HUDEP-2 (cell line): ENCODE measurements at regions not wholly inside any gene's neighbourhood (a gene's known extent, or its start where the extent isn't known, plus 50 kb on each side); places are given as distances from the start of the nearest gene placed in this dataset.

ENCODE experiments used
- DNase-seq, 76 experiments: peaks; one replicate each; lab custom pipeline; 2025; ENCODE audit not compliant: unreplicated experiment in 76 of 76; lab: John Stamatoyannopoulos, UW

DNA sequence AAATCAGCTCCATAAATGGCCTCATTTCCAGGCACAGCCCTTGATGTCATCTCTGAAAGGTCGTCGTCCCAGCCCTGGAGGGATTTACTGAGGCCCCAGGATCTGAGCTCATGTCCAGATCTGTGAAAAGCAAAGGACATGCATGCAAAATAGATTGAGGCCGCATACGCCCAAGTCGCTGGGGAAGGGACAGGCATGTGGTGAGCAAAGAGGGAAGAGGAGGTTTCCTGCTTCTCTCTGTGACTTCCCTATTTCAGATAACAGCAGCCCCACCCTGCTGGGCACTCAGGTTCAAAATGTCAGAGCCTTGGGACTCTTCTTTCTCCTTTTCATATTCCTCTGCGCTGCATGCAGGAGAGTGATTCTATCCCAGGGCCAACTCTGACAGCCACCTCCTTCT, 197.2 kb downstream of the ADSS2 start:
- no peak for DNase-seq

DNA sequence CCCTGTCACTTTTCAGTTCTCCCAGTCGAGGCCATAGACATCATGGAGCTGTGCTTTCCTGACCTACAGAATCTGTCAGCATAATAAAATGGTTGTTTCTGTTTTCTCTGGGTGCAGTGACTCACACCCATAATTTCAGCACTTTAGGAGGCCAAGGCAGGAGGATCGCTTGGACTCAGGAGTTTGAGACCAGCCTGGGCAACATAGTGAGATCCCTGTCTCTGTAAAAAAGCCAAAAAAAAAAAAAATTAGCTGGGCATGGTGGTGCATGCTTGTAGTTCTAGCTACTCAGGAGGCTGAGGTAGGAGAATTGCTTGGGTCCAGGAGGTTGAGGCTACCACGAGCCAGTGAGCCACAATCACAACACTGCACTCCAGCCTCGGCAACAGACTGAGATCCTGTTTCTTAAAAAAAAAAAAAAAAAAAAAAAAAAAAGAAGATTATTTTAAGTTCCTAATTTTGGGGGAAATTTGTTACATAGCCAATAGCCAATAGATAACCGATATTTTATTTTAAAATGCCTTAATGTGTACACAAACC, 196.2 kb downstream of the ADSS2 start:
- no peak for DNase-seq

DNA sequence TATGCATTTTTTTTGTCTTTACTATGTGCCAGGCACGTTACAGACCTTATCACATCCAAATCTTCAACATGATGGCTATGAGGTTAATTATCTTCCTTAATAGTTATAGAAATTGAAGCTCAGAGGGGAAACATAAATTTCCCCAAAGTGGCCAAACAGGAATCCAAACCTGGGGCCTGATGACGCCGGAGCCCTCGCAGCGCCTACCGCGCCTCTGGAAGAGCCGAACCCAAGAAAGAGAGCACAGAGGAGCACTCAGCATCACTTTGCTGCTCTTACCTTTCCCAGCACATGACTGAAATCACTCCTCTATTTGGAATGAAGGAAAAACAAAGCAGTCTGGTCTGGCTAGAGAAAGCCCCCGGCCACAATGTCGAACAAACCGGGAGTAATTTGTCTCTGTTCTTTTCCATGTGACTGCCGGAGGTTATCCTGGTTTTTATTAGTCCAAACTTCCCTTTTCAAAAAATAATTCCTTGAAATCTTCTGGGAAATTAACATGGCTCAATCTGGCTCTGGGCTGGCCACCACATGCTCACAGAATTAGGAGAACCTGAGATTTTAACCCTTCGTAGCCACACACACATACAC, 195.5 kb downstream of the ADSS2 start:
- DNase-seq = no peak

DNA sequence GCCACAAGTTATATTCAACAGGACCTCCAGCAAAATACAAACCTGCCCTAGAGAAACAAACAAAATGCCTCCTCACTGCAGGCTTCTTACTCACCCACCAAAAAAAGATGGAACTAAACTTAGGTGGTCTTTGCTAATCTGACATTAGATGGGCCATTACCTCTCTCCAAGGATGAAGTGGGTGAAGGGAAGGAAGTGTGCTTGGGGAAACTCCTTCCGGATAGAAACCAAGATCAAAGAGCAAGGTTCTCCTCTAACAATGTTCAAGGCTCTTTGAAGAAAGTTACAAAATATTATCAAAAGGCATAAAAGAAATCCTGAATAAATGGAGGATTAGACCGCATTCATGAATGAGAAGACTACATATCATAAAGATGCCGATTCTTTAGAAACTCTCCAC, 187.5 kb downstream of the ADSS2 start:
- no peak for DNase-seq

DNA sequence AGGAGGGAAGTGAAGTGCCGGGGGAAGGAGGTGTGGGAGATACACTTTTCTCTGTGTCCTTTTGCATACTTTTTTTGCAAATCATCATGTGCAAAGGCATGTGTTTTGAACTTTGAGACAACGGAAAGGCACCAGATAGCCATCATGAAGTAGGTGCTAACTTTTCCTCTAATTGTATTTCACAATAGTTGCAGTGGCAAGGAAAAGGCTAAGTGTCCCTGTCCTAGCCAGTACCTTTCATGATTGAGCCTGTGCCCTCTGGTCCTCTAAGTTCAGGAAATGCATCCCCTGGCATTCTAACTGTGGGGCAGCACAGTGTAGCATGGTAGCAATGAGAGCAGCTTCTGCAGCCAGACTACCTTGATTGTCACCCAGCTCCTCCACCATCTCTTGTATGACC, 186.2 kb downstream of the ADSS2 start:
- no peak for DNase-seq

DNA sequence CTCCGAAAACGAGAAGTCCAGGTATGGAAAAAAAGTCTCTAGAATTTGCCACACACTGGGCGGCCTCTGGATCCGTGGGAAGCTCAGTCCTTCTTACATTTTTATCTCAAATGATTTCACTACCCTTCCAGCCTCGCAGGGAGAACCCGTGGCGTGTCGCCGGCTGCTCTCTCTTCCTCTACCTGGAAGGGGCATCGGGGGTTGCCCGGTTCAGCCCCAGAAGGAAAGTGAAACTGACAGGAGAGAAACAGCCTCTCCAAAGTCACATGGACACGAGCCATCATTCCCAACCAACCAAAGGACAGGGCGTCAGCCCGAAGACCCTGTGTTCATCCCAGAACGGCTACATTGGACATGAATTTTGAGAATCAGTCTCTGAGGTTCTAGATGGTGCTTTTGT, 182.5 kb downstream of the ADSS2 start:
- no peak for DNase-seq

DNA sequence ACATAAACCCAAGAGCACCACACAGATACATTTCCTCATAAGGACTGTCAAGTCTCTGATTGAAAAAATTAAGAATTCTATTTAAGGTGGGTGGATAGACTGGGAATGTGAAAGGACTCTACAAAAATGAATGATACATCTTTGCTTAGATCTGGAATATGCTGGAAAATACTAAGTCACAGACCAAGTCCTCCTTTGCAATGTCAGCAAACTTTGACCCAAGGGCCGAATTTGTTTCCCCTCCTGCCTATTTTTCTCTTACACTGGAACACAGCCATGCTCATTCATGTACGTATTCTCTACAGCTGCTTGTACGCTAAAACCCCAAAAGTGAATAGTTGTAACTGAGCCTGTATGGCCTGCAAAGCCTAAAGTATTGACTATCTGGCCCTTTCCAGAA, 180.7 kb downstream of the ADSS2 start:
- DNase-seq = no peak

DNA sequence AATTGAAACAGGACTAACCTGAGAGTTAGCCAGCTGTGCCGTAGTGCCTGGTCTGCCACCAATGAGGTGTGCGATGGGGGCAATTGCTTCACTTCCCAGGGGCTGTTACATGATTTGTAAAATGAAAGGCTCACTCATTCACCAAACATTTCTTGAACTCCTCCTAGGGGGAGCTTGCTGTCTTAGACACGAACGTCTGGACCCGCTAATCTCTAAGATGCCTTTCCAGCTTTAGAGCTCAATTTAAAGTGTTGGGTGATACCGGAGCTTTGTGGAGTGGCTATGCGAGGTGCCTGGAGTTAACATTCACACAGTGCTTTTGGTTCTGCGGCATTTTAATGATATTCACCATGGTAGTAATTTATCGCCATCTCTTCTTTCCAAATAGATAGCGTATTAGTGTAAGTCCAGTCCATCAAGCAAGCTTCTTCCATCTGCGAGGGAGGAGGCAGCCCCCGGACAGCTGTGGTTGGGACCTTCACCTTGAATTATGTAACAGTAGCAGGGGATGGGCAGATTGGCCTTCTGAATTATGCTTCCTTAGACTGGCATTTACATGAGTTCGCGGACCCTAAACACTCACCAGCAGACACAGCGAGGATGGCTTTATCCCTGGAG, 179.9 kb downstream of the ADSS2 start:
- DNase-seq = no peak

DNA sequence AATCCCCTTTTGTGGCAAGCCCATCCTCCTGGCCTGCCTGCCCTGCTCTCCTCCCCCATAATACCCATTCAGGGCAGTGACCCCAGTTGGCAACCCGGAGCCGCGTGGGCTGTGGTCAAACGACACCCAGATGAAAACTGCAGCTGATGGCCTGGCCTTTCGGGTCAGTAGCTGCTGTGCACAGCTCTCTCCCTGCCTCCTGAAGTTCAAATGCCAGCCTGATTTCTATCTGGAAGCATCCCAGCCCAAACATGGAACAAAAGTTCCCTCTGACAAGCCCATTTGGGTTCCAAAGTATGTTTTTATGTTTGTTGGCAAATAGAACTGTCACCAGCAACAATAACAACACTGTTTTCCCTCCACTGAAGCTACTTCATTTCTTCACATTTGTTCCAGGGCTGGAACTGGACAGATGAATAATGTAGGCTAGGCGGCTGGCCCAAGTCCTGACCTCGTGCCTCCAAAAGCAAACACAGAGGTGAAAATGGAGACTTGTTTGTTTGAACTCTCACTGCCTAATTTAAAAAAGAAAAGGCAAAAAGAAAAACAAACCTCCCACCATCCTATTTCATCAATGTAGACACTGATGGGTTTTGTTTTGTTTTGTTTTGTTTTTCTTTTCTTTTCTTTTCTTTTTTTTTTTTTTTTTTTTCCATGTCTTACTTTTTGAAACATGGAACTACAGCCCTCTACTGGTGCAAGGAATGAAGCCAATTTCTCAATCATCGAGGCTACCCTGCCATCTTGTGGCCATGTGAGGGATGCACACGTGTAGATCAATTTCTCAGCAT, 179.0 kb downstream of the ADSS2 start:
- DNase-seq = peak in 49 of 76 experiments; percentile 1 to 66 (median 23)

DNA sequence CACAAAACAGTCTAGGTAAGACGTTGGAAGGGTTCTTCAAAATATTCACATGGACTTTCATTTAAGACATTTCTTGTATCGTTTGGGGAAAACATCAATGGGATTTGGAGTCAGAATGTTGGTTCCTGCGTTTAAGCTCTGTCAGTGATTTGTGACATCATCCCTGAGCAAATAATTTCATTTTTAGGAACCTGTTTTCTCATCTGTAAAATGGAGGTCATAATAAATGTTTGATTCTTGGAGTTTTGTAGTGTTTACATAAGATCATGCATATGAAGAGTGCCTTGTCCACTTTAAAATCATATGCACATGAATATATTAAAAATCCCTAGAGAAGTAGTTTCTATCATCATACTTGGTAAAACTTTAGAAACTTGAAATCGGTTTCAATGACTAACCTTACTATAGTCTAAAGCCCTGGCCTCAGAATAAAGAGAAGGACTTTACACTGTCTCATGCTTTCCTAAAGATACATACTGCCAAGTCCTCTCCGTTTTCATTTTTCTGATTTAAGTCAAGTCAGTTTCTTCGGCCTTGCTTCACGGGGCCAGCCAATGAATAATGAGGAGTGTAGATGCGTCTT, 178.4 kb downstream of the ADSS2 start:
- DNase-seq = no peak

DNA sequence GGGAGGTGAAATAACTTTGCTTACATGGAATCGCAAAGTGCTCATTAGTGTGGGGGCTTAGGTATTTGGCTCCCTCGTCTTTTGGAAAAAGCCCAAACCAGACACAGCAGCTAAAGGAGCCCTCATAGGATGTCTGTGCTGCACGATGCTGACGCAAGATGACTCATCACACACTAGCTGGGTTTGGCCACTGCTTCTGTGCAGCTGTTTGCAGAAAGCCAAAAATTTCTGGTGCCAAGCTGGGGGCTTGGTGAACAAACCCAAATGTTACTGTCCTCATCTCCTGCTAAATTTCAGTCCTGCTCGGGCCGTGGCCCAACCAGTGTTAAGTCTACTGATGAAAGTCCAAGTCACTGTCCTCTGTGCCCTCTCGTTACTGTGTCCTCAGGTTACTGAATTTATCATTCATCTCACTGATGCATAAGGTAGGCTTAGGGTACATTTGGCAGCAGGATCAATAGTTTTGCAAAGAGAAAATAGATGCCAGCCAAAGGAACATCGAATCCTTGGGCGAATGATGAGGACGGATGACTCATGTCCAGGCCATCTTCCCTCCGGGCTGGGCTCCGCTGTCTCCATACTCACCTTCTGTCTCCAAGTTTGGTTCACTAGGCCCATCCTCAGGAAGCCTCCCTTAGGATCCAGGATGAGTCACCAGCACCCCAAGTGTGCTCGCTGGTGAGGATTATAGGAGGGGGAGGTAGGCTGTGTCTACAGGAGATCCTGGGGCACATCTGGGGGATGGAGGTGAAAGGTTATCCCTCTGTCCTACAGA, 177.7 kb downstream of the ADSS2 start:
- no peak for DNase-seq

DNA sequence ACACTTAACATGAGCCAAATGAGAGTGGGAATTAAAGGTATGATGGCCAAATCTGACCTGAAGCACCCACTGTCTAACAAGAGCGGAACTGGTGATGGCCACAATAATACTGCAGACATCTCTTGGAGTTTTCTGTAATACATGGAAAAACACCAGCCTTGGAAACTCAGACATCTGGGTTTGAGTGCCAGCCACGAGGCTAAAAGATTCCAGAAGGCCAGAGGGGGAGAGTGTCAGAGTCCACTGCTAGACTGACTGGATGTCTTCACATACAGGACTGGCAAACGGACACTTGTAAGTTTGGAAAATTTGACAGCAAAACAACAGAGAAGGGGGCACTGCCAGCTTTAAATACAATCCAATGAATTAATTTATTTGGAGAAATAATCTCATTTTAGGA, 175.1 kb downstream of the ADSS2 start:
- no peak for DNase-seq

DNA sequence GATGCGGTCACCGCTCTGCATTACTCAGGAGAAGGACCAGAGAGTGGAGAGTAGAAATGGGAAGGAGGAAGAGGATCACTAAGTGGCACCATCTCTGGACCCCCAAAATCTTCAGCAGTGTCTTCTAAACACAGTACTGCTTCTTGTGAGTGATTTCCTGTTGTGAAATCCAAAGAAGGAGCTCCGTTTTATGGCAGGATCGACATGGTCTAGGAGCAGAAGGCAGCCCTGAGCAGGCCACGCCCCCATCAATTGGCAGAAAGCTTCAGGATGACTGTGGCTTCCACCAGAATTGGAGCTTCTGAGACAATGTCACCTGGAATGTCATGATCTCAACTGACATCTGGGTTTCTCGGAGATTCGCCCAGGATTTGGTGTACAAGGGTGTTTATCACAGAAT, 171.5 kb downstream of the ADSS2 start:
- no peak for DNase-seq

DNA sequence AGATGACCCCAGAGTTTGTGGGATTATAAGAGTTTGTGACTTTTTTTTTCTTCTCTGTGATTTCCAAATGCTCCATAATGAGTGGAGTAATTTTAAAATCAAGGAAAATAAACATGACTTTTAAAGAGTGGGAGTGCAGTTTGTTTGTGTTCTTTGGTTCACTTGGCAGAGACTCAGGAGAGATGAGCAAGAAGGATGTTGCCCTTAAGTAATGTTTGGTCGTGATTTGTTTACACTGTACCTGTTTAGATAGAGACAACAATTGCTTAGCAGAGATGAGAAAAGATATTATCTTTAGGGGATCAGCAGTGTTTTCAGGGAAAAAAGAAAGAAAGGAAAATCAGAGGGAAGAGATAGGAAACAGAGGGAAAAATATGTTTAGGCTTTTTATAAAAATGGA, 170.8 kb downstream of the ADSS2 start:
- DNase-seq = no peak

DNA sequence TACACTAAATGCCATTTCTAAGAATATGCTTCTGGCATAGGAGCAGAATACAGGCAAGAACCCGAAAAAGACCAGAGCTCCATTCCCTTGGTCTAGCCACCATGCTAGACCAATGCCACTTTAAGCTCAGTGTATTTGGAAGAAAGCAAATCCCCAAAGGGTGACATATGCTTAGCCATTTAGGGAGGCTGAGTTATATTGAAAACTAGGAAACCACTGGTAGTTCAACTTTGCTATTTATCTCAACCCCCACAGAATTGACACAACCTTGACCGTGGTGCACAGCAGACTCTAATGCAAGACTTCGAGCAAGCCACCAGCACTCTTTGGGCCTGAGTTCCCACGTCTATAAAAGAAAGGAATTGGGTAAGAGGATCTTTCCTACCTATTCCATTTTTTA, 167.9 kb downstream of the ADSS2 start:
- no peak for DNase-seq

DNA sequence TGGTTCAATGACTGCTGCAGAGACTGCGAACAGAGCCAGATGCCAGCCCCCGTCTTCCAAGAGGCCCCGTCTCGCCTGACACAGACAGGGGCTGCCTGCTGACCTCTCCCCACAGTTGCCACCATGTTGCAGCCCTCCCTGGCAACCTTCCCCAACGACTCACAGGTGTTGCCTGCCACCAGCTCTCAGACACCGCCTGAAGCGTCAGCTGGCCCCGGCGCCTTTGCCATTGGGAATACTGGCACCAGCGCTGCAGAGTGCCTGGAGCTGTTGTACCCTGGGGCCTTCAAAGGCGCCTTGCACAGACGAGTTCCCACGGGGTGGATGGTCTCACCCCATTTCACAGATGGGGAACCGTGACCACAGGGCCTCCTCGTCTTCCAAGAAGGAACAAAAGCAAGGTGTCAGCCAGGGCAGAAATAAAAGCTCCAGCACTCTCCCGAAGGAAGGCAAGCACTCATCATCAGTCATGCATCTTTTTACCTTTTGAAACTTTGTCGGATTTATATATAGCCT, 167.0 kb downstream of the ADSS2 start:
- no peak for DNase-seq

DNA sequence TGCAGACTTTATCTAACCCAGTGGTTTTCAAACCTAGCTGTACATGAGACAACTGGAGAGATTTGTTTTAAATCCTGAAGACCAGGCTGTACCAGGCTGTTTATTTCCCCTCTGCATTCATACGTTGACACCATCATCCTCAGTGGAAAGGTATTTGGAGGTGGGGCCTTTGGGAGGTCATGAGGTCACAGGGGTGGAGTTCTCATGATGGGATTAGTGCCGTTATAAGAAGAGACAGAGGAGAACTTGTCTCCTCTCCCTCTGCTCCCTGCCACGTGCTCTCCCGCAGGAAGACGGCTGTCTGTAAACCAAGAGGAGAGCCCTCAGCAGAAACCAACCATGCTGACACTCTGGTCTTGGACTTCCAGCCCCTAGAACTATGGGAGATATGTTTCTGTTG, 165.4 kb downstream of the ADSS2 start:
- no peak for DNase-seq

DNA sequence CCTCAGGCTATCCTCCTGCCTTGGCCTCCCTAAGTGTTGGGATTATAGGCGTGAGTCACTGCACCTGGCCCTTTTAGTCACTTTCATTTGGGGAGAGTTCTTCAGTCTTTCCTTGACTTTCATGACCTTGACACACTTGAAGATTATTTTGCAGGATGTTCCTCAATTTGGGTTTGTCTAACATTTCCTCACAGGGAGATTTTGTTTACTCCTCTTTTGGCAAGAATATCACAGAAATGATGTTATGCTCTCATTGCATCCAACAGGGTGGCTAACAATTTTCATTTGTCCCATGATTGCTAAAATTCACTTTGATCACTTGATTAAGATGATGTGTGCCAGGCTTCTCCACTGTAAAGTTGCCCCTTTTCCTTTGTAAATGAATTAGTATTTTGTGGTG, 164.0 kb downstream of the ADSS2 start:
- no peak for DNase-seq

DNA sequence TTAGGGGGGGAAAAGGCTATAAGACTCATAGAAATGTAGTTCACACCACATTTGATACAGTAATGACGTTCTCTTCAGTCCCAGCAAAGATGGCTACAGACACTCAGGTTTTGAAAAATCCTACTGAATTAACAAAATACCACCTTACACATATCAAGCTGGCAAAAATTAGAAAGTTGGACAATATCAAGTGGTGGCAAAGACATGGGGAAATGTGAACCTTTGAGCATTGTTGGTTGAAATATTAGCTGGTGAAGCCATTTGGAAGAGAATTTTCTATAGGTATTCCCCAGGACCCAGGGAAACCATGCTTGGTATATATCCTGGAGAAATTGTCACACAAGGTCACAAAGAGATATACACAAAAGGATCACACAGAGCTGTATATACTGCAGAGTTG, 163.0 kb downstream of the ADSS2 start:
- DNase-seq = no peak

DNA sequence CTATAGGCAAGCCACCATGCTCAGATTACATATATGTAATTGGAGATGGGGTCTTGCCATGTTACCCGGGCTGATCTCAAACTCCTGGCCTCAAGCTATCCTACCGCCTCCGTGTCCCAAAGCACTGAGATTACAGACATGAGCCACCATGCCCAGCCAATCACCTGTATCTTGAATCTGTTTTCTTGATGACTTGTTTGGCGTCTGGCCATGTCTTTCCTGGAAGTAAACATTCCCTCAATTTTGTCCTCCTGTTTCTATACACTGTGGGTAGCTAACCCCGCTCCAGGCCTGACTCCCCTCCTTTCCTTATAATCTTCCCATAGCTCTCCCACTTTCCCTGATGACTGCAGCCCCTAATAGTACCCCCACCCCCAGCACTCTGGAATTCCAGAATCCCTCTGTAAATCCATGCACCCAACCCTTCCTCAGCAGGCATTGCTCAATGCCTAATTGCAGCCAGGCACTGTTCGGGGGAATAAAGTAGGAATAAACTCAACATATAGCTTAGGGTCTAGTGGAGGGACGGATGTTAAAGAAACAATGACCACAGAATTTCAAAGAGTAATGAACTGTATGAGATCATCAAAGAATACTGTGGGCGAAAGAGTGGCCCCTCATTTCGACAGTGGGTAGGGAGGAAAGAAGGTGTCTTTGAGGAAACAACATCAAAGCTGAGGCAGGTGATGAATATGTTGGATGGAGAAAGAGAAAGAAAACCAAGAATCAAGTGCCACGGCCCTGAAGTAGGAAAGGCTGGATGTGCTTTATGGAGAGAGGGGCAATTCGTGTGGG, 161.5 kb downstream of the ADSS2 start:
- DNase-seq = no peak
